GM19463 (cell line): ENCODE measurements at regions not wholly inside any gene's neighbourhood (a gene's known extent, or its start where the extent isn't known, plus 50 kb on each side); places are given as distances from the start of the nearest gene placed in this dataset.
"Not testable (repeated sequence)": the region's sequence is repeated elsewhere in the genome, so short reads cannot be mapped to it uniquely, and the experiment has no call there.

Experiments used
- ATAC-seq: cut with Tn5 transposase; IDR thresholded peaks from one replicate; pipeline ENCODE4 v1.9.1; 2021; ENCODE audit warnings: mild to moderate bottlenecking, moderate library complexity; ENCODE audit not compliant: unreplicated experiment

- not testable (repeated sequence) for ATAC-seq
These were observed 51.1 kb upstream of the RASSF6 start for GRCh38 chr4:73671348-73671747.

- no peak for ATAC-seq
These were observed 53.0 kb upstream of the RASSF6 start for GRCh38 chr4:73673286-73673685.

- ATAC-seq: no peak
These were observed 54.2 kb upstream of the RASSF6 start for GRCh38 chr4:73674451-73674919.

GRCh38 chr4:73675623-73676022 lies 55.4 kb upstream of the RASSF6 start:
- ATAC-seq: no peak

GRCh38 chr4:73676136-73676535 lies 55.9 kb upstream of the RASSF6 start:
- no peak for ATAC-seq

- ATAC-seq: peak; percentile 91
These were observed 56.7 kb upstream of the RASSF6 start for GRCh38 chr4:73676861-73677323.

GRCh38 chr4:73679836-73680235 lies 59.6 kb upstream of the RASSF6 start:
- no peak for ATAC-seq

- no peak for ATAC-seq
These were observed 58.6 kb upstream of the CXCL8 start for GRCh38 chr4:73681776-73682175.

GRCh38 chr4:73682508-73682907 lies 57.9 kb upstream of the CXCL8 start:
- ATAC-seq: no peak

GRCh38 chr4:73683033-73683432 lies 57.3 kb upstream of the CXCL8 start:
- no peak for ATAC-seq

GRCh38 chr4:73683456-73683855 lies 56.9 kb upstream of the CXCL8 start:
- ATAC-seq: no peak

GRCh38 chr4:73684097-73684496 lies 56.3 kb upstream of the CXCL8 start:
- ATAC-seq: no peak

- no peak for ATAC-seq
These were observed 55.3 kb upstream of the CXCL8 start for GRCh38 chr4:73685052-73685451.

GRCh38 chr4:73687421-73687820 lies 52.9 kb upstream of the CXCL8 start:
- ATAC-seq: no peak

- ATAC-seq: no peak
These were observed 50.2 kb upstream of the CXCL8 start for GRCh38 chr4:73690051-73690738.
